ENCODE measurements at regions not wholly inside any gene's neighbourhood (a gene's known extent, or its start where the extent isn't known, plus 50 kb on each side); places are given as distances from the start of the nearest gene placed in this dataset.

DNA sequence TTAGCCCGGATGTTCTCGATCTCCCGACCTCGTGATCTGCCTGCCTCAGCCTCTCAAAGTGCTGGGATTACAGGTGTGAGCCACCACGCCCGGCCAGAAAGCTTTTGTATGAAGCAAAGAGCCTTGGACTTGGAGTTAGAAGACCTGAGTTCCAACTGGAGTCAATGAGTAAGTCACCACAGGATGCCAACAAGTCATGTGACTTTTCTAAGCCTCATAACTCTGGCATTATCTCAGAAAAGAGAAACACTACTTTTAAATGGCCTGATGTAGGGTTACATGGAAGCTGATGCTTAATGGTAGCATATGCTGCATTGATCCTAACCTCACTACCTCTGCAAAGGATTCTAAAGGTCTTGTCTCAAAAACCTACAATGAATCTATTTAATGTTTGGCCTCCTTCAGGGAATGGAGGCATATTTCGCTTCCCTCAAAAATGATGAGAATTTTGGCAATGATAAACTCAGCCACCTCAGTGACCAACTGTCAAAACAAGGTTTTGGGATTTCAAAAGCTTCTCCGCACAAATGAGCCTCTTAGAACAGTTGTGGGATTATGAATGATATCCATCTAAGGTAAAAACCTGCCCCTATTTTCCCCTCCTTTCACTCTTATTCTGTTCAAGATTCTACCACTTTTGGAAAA lies 236.8 kb downstream of the ACTL7B start:
- no peak for DNase-seq
- WGBS, 3 donors, result 84 to 89% (median 88%) methylated on average over 8 of the region's 8 CpGs
- no peaks in the 10 kb centered on the region for H3K9me3 ChIP-seq

DNA sequence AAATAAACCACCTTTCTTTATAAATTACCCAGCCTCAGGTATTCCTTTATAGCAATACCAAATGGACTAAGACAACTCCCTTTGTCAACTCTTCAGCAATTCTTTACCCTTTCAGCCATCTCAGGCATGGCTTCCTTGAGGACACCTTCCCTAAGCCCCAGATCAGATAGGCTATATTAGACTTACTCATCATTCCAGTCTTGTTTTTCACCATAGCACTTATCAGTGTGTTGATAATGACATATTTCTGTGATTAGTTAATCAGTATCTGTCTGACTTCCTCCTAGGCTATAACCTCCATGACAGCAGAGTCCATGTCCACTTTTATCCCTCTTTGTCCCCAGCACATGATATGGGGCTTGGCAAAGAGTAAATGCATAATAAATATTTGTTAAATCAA lies 238.1 kb downstream of the ACTL7B start:
- no peak overlapping the region for H3K27ac ChIP-seq
- intact Hi-C loops (cut with DNase I), result no loop called here
- TF ChIP-seq EP300 (IDR thresholded peaks at IDR 0.05), result no peak
- TF ChIP-seq POLR2A (IDR thresholded peaks at IDR 0.05), result no peak
- TF ChIP-seq, protein P1, sequence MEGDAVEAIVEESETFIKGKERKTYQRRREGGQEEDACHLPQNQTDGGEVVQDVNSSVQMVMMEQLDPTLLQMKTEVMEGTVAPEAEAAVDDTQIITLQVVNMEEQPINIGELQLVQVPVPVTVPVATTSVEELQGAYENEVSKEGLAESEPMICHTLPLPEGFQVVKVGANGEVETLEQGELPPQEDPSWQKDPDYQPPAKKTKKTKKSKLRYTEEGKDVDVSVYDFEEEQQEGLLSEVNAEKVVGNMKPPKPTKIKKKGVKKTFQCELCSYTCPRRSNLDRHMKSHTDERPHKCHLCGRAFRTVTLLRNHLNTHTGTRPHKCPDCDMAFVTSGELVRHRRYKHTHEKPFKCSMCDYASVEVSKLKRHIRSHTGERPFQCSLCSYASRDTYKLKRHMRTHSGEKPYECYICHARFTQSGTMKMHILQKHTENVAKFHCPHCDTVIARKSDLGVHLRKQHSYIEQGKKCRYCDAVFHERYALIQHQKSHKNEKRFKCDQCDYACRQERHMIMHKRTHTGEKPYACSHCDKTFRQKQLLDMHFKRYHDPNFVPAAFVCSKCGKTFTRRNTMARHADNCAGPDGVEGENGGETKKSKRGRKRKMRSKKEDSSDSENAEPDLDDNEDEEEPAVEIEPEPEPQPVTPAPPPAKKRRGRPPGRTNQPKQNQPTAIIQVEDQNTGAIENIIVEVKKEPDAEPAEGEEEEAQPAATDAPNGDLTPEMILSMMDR (IDR thresholded peaks at IDR 0.05), result no peak

More for the DNA sequence above, 236.8 kb downstream of the ACTL7B start:
- Histone ChIP-seq H3K27ac (no peak overlapping the region), H3K4me3 (no peak overlapping the region), H3K36me3 (no peaks in the 10 kb centered on the region), H3K27me3 (no peaks in the 10 kb centered on the region), H3K4me1 (ENCODE audit: insufficient read depth) (no peaks in the 10 kb centered on the region)
- intact Hi-C loops (cut with DNase I), result no loop called here
- TF ChIP-seq, protein P1 (IDR thresholded peaks at IDR 0.05), result no peak
- TF ChIP-seq POLR2A (IDR thresholded peaks at IDR 0.05), result no peak
- TF ChIP-seq EP300 (IDR thresholded peaks at IDR 0.05), result no peak

DNA sequence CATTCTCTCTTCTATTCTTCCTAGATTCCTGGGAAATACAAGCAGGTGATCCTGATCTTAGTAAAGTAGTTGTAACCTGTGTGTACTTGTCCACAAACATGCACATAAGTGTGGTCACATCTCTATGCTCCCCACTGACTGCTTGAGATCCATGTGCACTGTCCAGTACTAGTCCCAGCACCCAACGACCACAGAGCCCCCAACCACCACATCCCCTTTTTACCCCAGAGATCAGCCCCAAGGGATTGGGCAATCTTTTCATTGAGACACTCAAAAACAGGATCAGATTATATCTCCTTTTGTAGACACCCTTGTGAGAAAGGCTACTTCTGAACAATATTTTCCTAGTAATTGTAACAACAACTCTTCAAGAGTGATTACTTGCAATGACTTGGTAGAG lies 240.6 kb downstream of the ACTL7B start:
- intact Hi-C loops (cut with DNase I), result no loop called here
- no peak overlapping the region for H3K4me3 ChIP-seq
- no peaks in the 10 kb centered on the region for H3K9me3 ChIP-seq
- no peaks in the 10 kb centered on the region for H3K4me1 ChIP-seq (ENCODE audit: insufficient read depth)
- no peak for DNase-seq
- TF ChIP-seq, protein P1 (IDR thresholded peaks at IDR 0.05), result no peak
- no peak for TF ChIP-seq EP300 (IDR thresholded peaks at IDR 0.05)
- no peak for TF ChIP-seq POLR2A (IDR thresholded peaks at IDR 0.05)
- H3K27ac ChIP-seq, result no peak overlapping the region
- 29 to 62% (median 55%) methylated on average over 1 of the region's 1 CpG for WGBS, 3 donors
- no peaks in the 10 kb centered on the region for H3K36me3 ChIP-seq
- H3K27me3 ChIP-seq, result no peaks in the 10 kb centered on the region

More for the DNA sequence above, 238.1 kb downstream of the ACTL7B start:
- no peaks in the 10 kb centered on the region for H3K4me1 ChIP-seq (ENCODE audit: insufficient read depth)
- H3K36me3 ChIP-seq, result no peaks in the 10 kb centered on the region
- H3K4me3 ChIP-seq, result no peak overlapping the region
- no peak for DNase-seq
- no peaks in the 10 kb centered on the region for H3K9me3 ChIP-seq
- H3K27me3 ChIP-seq, result no peaks in the 10 kb centered on the region

DNA sequence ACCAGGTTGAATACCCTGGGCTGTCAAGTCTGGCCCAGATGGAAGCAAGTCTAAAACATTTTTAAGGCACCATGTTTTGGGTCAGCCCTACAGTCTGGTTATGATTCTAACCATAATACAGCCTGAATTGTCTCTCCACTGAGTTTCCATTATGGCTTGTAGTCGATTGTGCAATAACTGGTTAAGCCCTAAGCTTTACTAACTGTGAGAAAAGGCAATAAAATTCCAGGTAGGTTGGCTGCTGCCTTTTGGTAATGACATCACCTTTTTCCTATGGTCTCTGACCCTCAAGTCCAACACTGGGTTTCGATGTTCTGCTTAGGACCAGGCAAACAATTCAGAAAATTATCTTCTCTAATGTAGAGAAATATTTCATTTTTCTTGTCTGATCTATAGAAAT lies 243.3 kb downstream of the ACTL7B start:
- whole genome bisulfite sequencing, 3 donors, result 72 to 82% (median 80%) methylated on average over 2 of the region's 2 CpGs
- Histone ChIP-seq H3K27ac (no peak overlapping the region), H3K36me3 (no peaks in the 10 kb centered on the region), H3K27me3 (no peaks in the 10 kb centered on the region), H3K4me1 (ENCODE audit: insufficient read depth) (no peaks in the 10 kb centered on the region), H3K4me3 (no peak overlapping the region), H3K9me3 (no peaks in the 10 kb centered on the region)
- DNase-seq, result no peak
- TF ChIP-seq EP300 (IDR thresholded peaks at IDR 0.05) (no peak), POLR2A (IDR thresholded peaks at IDR 0.05) (no peak)
- TF ChIP-seq, protein P1 (IDR thresholded peaks at IDR 0.05), result no peak
- intact Hi-C loops (cut with DNase I), result no loop called here
